Activated CD8-positive, alpha-beta T cell treated with anti-CD3 and anti-CD28 coated beads for 36 hours (primary cell): ENCODE measurements at regions not wholly inside any gene's neighbourhood (a gene's known extent, or its start where the extent isn't known, plus 50 kb on each side); places are given as distances from the start of the nearest gene placed in this dataset.

Experiments
- ATAC-seq: fragments of 200-7000 bp; cut with Tn5 transposase; one replicate; pipeline ENCODE4 v1.10.0; 2021; ENCODE audit warnings: mild to moderate bottlenecking, moderate library complexity
- CTCF ChIA-PET: fragments of 350-600 bp; sonication (Branson Sonifier 250); formaldehyde crosslinking; loops from one replicate; lab custom pipeline; 2021; ENCODE audit warnings: antibody characterized with exemption; lab: Charles Lee
- POLR2A ChIA-PET: fragments of 350-600 bp; sonication (Branson Sonifier 250); formaldehyde crosslinking; loops from one replicate; lab custom pipeline; 2021; ENCODE audit warnings: antibody characterized with exemption; lab: Charles Lee
- DNase-seq: peaks from one replicate; pipeline ENCODE4 v3.0.0-alpha.2; 2020
- H3K27ac Mint-ChIP-seq: one replicate; pipeline ENCODE4 v1.8.0; 2021; ENCODE audit warnings: mild to moderate bottlenecking, mixed read lengths
- H3K27me3 Mint-ChIP-seq: one replicate; pipeline ENCODE4 v1.8.0; 2021; ENCODE audit warnings: mixed read lengths
- H3K36me3 Mint-ChIP-seq: one replicate; pipeline ENCODE4 v1.8.0; 2021; ENCODE audit warnings: low read depth, mixed read lengths
- H3K4me1 Mint-ChIP-seq: one replicate; pipeline ENCODE4 v1.8.0; 2021; ENCODE audit warnings: low read depth, mixed read lengths
- H3K4me3 Mint-ChIP-seq: one replicate; pipeline ENCODE4 v1.8.0; 2021; ENCODE audit warnings: mild to moderate bottlenecking, moderate library complexity, mixed read lengths
- H3K9me3 Mint-ChIP-seq: one replicate; pipeline ENCODE4 v1.8.0; 2021; ENCODE audit warnings: mixed read lengths
- CTCF ChIP-seq: fragments of 200-600 bp; IDR thresholded peaks from one replicate; pipeline ENCODE4 v1.8.0; 2022; ENCODE audit warnings: antibody characterized with exemption, mild to moderate bottlenecking
- intact Hi-C: fragments of 100-400 bp; cut with micrococcal nuclease; formaldehyde crosslinking; loops from one replicate; pipeline ENCODE4 v1.10.0; 2022

DNA sequence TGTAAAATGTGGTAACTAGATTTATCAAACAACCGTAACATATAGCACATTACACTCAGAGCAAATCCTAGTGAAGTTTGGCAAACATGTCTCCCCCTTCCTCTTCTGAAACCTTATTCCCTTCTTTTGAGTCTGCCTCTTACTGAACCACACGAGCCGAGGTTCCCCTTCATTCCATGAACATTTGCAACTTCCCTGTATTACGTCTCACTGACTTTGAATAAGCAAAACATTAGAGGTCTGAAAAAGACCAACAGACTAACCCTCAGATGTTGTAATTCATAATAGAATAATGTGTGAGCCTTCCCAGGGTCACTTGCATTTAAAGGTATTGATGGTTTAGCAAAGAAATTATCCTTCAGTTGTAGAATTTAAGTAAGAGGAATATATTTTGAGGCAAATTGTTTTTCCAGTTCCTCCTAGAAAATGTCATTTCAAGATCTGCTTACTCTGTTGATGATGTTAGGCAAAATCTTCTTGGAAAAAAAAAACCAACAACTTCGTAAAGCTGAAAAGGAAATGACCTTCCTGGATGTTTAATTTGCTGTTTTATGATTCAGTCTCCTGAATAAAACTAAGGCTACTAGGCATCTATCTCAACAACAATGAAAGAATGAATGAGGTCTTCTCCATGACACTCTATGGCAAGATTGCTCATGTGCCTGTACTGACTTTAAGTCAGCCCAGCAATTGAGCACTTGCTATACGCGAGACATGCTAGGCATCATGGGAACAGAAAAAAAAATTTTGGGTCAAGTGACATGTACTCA, 296.9 kb upstream of the NECTIN3 start:
- ATAC-seq, result no peak
- Mint-ChIP-seq H3K27me3 (peaks cover 2% of the 10 kb centered on the region), H3K4me3 (no peak overlapping the region), H3K36me3 (no peaks in the 10 kb centered on the region), H3K4me1 (no peaks in the 10 kb centered on the region), H3K27ac (no peak overlapping the region), H3K9me3 (no peaks in the 10 kb centered on the region)
- no peak for DNase-seq
- ChIA-PET POLR2A (no interaction called here), CTCF (no interaction called here)
- no peak for TF ChIP-seq CTCF
- intact Hi-C loops, result no loop called here

GRCh38 chr3:110779581-110779980, 292.0 kb upstream of the NECTIN3 start:
- no peak for DNase-seq
- peaks cover 2% of the 10 kb centered on the region for H3K27me3 Mint-ChIP-seq

DNA sequence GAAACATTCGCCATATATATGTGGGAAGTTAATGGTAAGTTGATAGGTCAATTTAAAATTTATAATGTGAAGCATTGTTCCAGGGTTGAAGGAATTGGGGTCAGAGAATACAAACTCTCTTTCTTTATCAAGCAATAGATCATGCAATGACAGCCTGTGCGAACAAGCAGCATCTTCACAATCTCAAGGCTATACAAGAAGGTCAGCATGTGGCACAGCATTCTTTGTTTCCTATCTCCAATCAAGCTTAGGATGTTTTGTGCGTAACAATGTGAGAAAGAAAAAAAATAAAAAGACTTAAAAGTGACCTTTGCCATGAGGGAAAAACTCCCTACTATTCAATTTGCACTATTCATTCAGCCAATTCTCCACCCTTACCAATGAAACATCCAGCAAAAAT, 288.1 kb upstream of the NECTIN3 start:
- POLR2A ChIA-PET, result no interaction called here
- Mint-ChIP-seq H3K27me3 (peaks cover 2% of the 10 kb centered on the region), H3K4me1 (no peaks in the 10 kb centered on the region), H3K4me3 (no peak overlapping the region), H3K27ac (no peak overlapping the region), H3K9me3 (peaks cover 8% of the 10 kb centered on the region), H3K36me3 (no peaks in the 10 kb centered on the region)
- CTCF ChIA-PET, result no interaction called here
- DNase-seq (no peak), ATAC-seq (no peak)
- intact Hi-C loops, result no loop called here
- no peak for TF ChIP-seq CTCF

More at GRCh38 chr3:110779581-110779980, 292.0 kb upstream of the NECTIN3 start:
- Mint-ChIP-seq H3K36me3 (no peaks in the 10 kb centered on the region), H3K27ac (no peak overlapping the region), H3K4me1 (no peaks in the 10 kb centered on the region), H3K4me3 (no peak overlapping the region), H3K9me3 (peaks cover under 1% of the 10 kb centered on the region)
- CTCF ChIA-PET, result no interaction called here
- intact Hi-C loops, result no loop called here
- ATAC-seq, result no peak
- no peak for TF ChIP-seq CTCF
- POLR2A ChIA-PET, result no interaction called here

DNA sequence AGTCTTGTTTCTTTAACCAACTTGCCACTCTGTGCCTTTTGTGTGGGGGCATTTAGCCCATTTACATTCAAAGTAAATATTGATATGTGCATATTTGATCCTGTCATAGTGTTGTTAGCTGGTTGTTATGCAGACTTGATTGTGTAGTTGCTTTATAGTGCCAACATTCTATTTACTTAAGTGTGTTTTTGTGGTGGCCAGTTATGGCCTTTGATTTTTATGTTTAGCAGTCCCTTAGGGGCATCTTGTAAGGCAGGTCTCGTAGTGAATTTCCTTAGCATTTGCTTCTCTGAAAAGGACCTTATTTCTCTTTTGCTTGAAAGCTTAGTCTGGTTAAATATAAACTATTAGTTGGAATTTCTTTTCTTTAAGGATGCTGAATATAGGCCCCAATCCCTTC, 282.8 kb upstream of the NECTIN3 start:
- ChIA-PET CTCF (no interaction called here), POLR2A (no interaction called here)
- Mint-ChIP-seq H3K4me1 (peaks cover 2% of the 10 kb centered on the region), H3K9me3 (peaks cover 8% of the 10 kb centered on the region), H3K36me3 (no peaks in the 10 kb centered on the region), H3K4me3 (no peak overlapping the region), H3K27me3 (peaks cover 4% of the 10 kb centered on the region), H3K27ac (no peak overlapping the region)
- intact Hi-C loops, result no loop called here
- DNase-seq (no peak), ATAC-seq (no peak)
- no peak for TF ChIP-seq CTCF

- Mint-ChIP-seq H3K36me3 (no peaks in the 10 kb centered on the region), H3K4me3 (no peak overlapping the region), H3K4me1 (peaks cover 2% of the 10 kb centered on the region), H3K27me3 (peaks cover 4% of the 10 kb centered on the region), H3K27ac (no peak overlapping the region), H3K9me3 (peaks cover 8% of the 10 kb centered on the region)
- ChIA-PET POLR2A (no interaction called here), CTCF (no interaction called here)
- no peak for DNase-seq
- TF ChIP-seq CTCF, result no peak
- no peak for ATAC-seq
- intact Hi-C loops, result no loop called here
These were observed 282.3 kb upstream of the NECTIN3 start for GRCh38 chr3:110789315-110789714.
